ENCODE measurements at regions not wholly inside any gene's neighbourhood (a gene's known extent, or its start where the extent isn't known, plus 50 kb on each side); places are given as distances from the start of the nearest gene placed in this dataset.

DNA sequence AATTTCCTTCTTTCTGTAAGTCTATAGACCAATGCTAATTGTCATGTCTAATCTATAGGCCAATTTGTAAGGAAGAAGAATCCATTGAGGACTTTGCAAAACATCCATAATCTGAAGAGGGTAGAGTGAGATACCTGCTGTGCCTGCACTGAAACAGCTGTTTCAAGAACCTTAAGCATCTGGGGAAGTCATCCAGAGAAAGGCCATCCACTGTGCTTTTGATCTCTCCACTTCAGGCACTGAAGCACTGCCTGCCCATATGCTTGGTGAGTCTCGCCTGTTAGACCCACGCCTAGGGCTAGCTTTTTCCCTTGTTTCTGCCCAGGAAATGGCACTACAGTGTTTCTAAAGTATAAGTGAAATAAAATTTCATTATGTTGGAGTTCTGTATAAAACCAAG lies 921.8 kb upstream of the EPHA7 start:
- TF ChIP-seq SUZ12 (IDR thresholded peaks at IDR 0.05; ENCODE audit: extremely low read depth, insufficient read depth, insufficient read length) (no peak), YY1 (IDR thresholded peaks at IDR 0.05; ENCODE audit: insufficient read depth, insufficient read length) (no peak), ZNF274 (IDR thresholded peaks at IDR 0.05; ENCODE audit: low read depth, low read length) (no peak)

Data from NT2/D1 (cell line).